GM13977 (cell line): ENCODE measurements at regions not wholly inside any gene's neighbourhood (a gene's known extent, or its start where the extent isn't known, plus 50 kb on each side); places are given as distances from the start of the nearest gene placed in this dataset.

Source experiments
- DNase-seq: peaks from one replicate; pipeline ENCODE4 v3.0.0; 2012; ENCODE audit warnings: low spot score
- CTCF ChIP-seq: IDR thresholded peaks from 2 replicates; pipeline ENCODE4 v1.5.1; 2012; ENCODE audit warnings: mild to moderate bottlenecking, control low read depth; ENCODE audit not compliant: insufficient read depth; ENCODE audit errors: extremely low read depth, missing control alignments
- in situ Hi-C: fragments of 300-500 bp; cut with MboI; formaldehyde crosslinking; loops from one replicate; pipeline ENCODE4 v1.12.0; 2022; ENCODE audit warnings: low sequenced_read_pairs, low pct_unique_long_range_greater_than_20kb, mixed read lengths, inconsistent platforms; ENCODE audit not compliant: unreplicated experiment

- in situ Hi-C loops, result no loop called here
- DNase-seq, result no peak
- TF ChIP-seq CTCF, result no peak
Observed at GRCh38 chr3:182524711-182525401, 268.4 kb upstream of the ATP11B start.

GRCh38 chr3:182525766-182526374 lies 267.4 kb upstream of the ATP11B start:
- DNase-seq, result no peak
- no peak for TF ChIP-seq CTCF
- in situ Hi-C loops, result no loop called here

- no peak for TF ChIP-seq CTCF
- in situ Hi-C loops, result no loop called here
- DNase-seq, result no peak
Observed at GRCh38 chr3:182527745-182528144, 265.6 kb upstream of the ATP11B start.

GRCh38 chr3:182530316-182530715 lies 263.0 kb upstream of the ATP11B start:
- DNase-seq, result no peak
- no peak for TF ChIP-seq CTCF
- in situ Hi-C loops, result no loop called here

GRCh38 chr3:182533394-182533793 lies 259.9 kb upstream of the ATP11B start:
- in situ Hi-C loops, result no loop called here
- TF ChIP-seq CTCF, result no peak
- no peak for DNase-seq

GRCh38 chr3:182544542-182544941 lies 248.8 kb upstream of the ATP11B start:
- in situ Hi-C loops, result no loop called here
- DNase-seq, result no peak

More at GRCh38 chr3:182544542-182544941, 248.8 kb upstream of the ATP11B start:
- TF ChIP-seq CTCF, result no peak
